Uterus (tissue), 3 donors: ENCODE measurements at regions not wholly inside any gene's neighbourhood (a gene's known extent, or its start where the extent isn't known, plus 50 kb on each side); places are given as distances from the start of the nearest gene placed in this dataset.

Source experiments
- DNase-seq, 2 donors: peaks; one replicate each; pipeline ENCODE4 v3.0.0-alpha.2; 2019 to 2020
- H3K27ac ChIP-seq, 2 donors: fragments of 200-600 bp; sonication (generic); 1 replicate in 1 of 2; 2 replicates in 1 of 2; pipeline ENCODE4 v1.5.1; 2016 to 2018
- H3K27me3 ChIP-seq, 2 donors: fragments of 200-600 bp; sonication (generic); one replicate each; pipeline ENCODE4 v1.5.1; 2018 to 2019; ENCODE audit warnings: control low read depth in 1 of 2
- H3K36me3 ChIP-seq, 2 donors: fragments of 200-600 bp; sonication (generic); one replicate each; pipeline ENCODE4 v1.5.1; 2019; ENCODE audit warnings: control low read depth in 1 of 2
- H3K4me1 ChIP-seq, 2 donors: fragments of 200-600 bp; sonication (generic); one replicate each; pipeline ENCODE4 v1.5.1; 2018 to 2019; ENCODE audit warnings: control low read depth in 1 of 2
- H3K4me3 ChIP-seq, 2 donors: fragments of 200-600 bp; sonication (generic); 1 replicate in 1 of 2; 2 replicates in 1 of 2; pipeline ENCODE4 v1.5.1; 2018 to 2019; ENCODE audit warnings: mild to moderate bottlenecking in 1 of 2
- H3K9me3 ChIP-seq, 2 donors: fragments of 200-600 bp; sonication (generic); one replicate each; pipeline ENCODE4 v1.5.1; 2019; ENCODE audit warnings: control low read depth in 1 of 2
- POLR2A ChIP-seq, 2 donors: fragments of 450-650 bp; IDR thresholded peaks; one replicate each; pipeline ENCODE4 v1.6.1; 2016; ENCODE audit warnings: antibody characterized with exemption in 2 of 2, mild to moderate bottlenecking in 1 of 2, moderate library complexity in 1 of 2
- intact Hi-C: fragments of 100-400 bp; cut with DNase I; formaldehyde crosslinking; loops from one replicate; pipeline ENCODE4 v1.15.1; 2023; ENCODE audit warnings: low total_unique reads
- TF ChIP-seq, protein P1 (sequence below), 4 experiments: fragments of 200-600 bp in 2 of 4; fragments of 450-650 bp in 2 of 4; sonication (generic) in 2 of 4; IDR thresholded peaks; one replicate each; pipeline ENCODE4 v1.5.1; 2016 to 2019; ENCODE audit warnings: antibody characterized with exemption in 4 of 4, mild to moderate bottlenecking in 2 of 4, moderate library complexity in 1 of 4
- donor health status: DM: yes; HTN: yes; CAD: no.

DNA sequence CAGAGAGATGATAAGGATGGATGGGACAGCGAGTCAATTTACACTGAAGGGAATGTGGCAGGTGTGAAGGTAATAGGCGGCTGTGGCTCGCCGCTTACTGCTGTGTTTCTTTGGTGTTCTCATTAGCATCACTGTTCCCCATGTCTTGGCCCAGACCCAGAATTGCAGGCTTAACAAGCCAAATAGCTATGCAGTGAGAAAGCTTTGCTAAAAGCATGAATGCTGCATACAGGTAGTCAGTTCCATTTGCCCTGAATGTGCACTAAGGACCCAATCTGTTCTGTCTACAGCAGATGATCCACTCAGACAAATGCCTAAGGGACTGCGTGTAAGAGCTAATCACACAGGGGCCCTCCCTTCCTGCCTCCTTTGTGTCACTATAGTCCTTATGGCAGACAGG lies 262.6 kb downstream of the DCDC2C start:
- no peak for DNase-seq

DNA sequence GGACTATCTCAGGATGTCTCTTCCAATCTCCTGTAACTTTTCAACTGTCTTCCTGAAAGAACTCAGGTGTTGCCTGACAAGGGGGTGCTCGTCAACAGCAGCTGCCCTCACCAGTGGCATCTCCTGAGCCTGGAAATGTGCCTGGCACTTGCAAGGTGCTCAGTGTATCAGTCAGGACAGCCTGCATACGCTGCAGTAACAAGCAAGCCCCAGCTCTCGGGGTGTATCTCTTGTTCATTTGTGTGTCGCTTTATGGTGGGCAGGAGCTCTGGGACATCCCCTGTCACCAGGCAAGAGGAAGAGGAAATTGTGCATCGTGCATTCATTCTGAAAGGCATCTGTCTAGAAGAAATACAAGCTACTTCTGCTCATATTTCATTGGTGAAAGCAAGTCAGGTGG lies 263.1 kb downstream of the DCDC2C start:
- H3K27ac ChIP-seq, result no peak overlapping the region
- H3K4me3 ChIP-seq, result no peak overlapping the region
- TF ChIP-seq POLR2A (IDR thresholded peaks at IDR 0.05), result no peak
- TF ChIP-seq, protein P1, sequence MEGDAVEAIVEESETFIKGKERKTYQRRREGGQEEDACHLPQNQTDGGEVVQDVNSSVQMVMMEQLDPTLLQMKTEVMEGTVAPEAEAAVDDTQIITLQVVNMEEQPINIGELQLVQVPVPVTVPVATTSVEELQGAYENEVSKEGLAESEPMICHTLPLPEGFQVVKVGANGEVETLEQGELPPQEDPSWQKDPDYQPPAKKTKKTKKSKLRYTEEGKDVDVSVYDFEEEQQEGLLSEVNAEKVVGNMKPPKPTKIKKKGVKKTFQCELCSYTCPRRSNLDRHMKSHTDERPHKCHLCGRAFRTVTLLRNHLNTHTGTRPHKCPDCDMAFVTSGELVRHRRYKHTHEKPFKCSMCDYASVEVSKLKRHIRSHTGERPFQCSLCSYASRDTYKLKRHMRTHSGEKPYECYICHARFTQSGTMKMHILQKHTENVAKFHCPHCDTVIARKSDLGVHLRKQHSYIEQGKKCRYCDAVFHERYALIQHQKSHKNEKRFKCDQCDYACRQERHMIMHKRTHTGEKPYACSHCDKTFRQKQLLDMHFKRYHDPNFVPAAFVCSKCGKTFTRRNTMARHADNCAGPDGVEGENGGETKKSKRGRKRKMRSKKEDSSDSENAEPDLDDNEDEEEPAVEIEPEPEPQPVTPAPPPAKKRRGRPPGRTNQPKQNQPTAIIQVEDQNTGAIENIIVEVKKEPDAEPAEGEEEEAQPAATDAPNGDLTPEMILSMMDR (IDR thresholded peaks at IDR 0.05), result no peak
- no peaks in the 10 kb centered on the region for H3K36me3 ChIP-seq
- H3K4me1 ChIP-seq, result no peaks in the 10 kb centered on the region
- no peaks in the 10 kb centered on the region for H3K27me3 ChIP-seq
- DNase-seq, result no peak
- no peaks in the 10 kb centered on the region for H3K9me3 ChIP-seq
- intact Hi-C loops, result no loop called here

More for the DNA sequence above, 262.6 kb downstream of the DCDC2C start:
- H3K27ac ChIP-seq, result no peak overlapping the region
- no peak for TF ChIP-seq POLR2A (IDR thresholded peaks at IDR 0.05)
- TF ChIP-seq, protein P1 (IDR thresholded peaks at IDR 0.05), result no peak
- H3K9me3 ChIP-seq, result no peaks in the 10 kb centered on the region
- H3K4me1 ChIP-seq, result no peaks in the 10 kb centered on the region
- no peaks in the 10 kb centered on the region for H3K36me3 ChIP-seq
- no peak overlapping the region for H3K4me3 ChIP-seq
- no peaks in the 10 kb centered on the region for H3K27me3 ChIP-seq
- intact Hi-C loops, result no loop called here

DNA sequence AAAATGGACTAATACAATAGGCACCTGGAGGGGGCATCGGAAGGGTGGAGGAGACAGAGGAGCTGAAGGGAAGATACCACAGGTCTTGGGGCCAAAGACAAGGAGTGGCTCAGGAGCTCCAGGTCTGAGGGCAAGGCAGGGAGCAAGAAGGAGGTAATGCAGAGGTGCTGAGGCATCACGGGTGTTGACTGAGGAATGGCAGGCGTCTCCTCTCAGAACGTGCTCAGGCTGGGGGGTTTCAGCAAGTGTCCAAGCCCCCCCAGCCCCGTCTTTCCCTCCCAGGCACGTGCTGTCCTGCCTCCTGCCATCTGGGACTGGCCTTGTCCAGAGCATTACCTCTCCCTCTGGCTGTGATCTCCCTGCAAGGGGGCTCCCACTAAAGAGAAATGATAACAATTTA lies 265.4 kb downstream of the DCDC2C start:
- TF ChIP-seq, protein P1 (IDR thresholded peaks at IDR 0.05), result no peak
- no peak for TF ChIP-seq POLR2A (IDR thresholded peaks at IDR 0.05)

GRCh38 chr2:3970791-3971651 lies 267.6 kb downstream of the DCDC2C start:
- Histone ChIP-seq H3K27ac (no peak overlapping the region), H3K4me1 (no peaks in the 10 kb centered on the region), H3K27me3 (no peaks in the 10 kb centered on the region), H3K4me3 (no peak overlapping the region), H3K36me3 (no peaks in the 10 kb centered on the region), H3K9me3 (no peaks in the 10 kb centered on the region)
- TF ChIP-seq POLR2A (IDR thresholded peaks at IDR 0.05), result no peak
- TF ChIP-seq, protein P1 (IDR thresholded peaks at IDR 0.05), result no peak
- intact Hi-C loops, result no loop called here
- DNase-seq, result no peak

More for the DNA sequence above, 265.4 kb downstream of the DCDC2C start:
- DNase-seq, result no peak
- Histone ChIP-seq H3K27me3 (no peaks in the 10 kb centered on the region), H3K27ac (no peak overlapping the region), H3K4me1 (no peaks in the 10 kb centered on the region), H3K36me3 (no peaks in the 10 kb centered on the region), H3K9me3 (no peaks in the 10 kb centered on the region), H3K4me3 (no peak overlapping the region)
- intact Hi-C loops, result no loop called here

DNA sequence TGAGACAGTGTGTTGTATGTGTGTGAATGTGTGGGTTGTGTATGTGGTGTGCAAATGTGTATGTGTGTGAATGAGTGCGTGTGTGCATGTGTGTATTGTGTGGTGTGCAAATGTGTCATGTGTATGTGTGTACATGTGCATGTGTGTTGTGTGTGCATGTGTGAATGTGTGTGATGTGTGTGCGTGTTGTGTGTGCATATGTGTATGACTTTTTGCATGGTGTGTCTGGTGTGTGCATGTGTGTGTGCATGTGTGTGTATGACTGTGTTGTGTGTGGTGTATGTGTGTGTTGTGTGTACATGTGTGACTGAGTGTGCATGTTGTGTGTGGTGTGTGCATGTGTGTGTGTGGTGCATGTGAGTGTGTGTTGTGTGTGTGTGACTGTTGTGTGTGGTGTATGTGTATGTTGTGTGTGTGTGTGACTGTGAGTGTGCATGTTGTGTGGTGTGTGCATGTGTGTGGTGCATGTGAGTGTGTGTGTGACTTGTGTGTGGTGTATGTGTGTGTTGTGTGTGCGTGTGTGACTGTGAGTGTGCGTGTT lies 268.3 kb downstream of the DCDC2C start:
- Histone ChIP-seq H3K36me3 (no peaks in the 10 kb centered on the region), H3K4me1 (no peaks in the 10 kb centered on the region), H3K4me3 (no peak overlapping the region), H3K9me3 (no peaks in the 10 kb centered on the region), H3K27me3 (no peaks in the 10 kb centered on the region), H3K27ac (no peak overlapping the region)
- DNase-seq, result no peak
- TF ChIP-seq, protein P1 (IDR thresholded peaks at IDR 0.05), result no peak
- intact Hi-C loops, result no loop called here
